ENCODE measurements at regions not wholly inside any gene's neighbourhood (a gene's known extent, or its start where the extent isn't known, plus 50 kb on each side); places are given as distances from the start of the nearest gene placed in this dataset.

DNA sequence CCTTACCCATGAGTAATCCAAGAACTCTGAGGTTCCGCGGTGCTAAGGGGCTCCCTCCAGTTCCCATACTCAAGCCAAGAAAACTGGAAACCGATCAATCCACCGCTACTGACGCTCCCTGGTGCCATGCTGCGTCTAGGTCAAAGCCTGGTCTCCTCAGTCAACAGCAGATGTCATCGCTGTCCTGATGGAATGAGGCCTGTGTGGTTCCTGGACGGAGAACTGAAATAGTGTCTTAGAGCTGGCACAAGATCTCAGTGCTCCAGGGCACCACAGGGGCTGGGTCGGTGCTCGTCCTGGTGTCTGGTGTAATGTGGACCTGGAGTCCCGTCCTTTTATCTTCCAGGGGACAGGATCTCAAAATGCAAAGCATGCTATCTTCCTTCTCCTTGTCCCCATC is 373.9 kb upstream of the CFAP20DC start:
- DNase-seq (ENCODE audit: low read depth in 1 of 2, low spot score in 1 of 2): no peak
- no peak overlapping the region for H3K4me3 ChIP-seq (replicated peaks; ENCODE audit: insufficient read depth, low read length)
- H3K27me3 ChIP-seq (ENCODE audit: insufficient read depth, poor library complexity, severe bottlenecking): peaks cover 3% of the 10 kb centered on the region
- no peak for TF ChIP-seq CTCF (IDR thresholded peaks at IDR 0.05; ENCODE audit: insufficient read depth, low read length)
- TF ChIP-seq POLR2AphosphoS5 (IDR thresholded peaks at IDR 0.05; ENCODE audit: low read depth): no peak
- TF ChIP-seq REST (IDR thresholded peaks at IDR 0.05; ENCODE audit: insufficient replicate concordance, low read depth): no peak
- no peak for TF ChIP-seq GABPA (IDR thresholded peaks at IDR 0.05; ENCODE audit: low read depth)
- no peak for TF ChIP-seq SPI1 (IDR thresholded peaks at IDR 0.05; ENCODE audit: borderline replicate concordance, low read depth)
- no peak overlapping the region for H3K27ac ChIP-seq (replicated peaks)

GRCh38 chr3:59422312-59422711 is 372.5 kb upstream of the CFAP20DC start:
- DNase-seq (ENCODE audit: low read depth in 1 of 2, low spot score in 1 of 2): no peak
- H3K27ac ChIP-seq (replicated peaks): no peak overlapping the region
- TF ChIP-seq GABPA (IDR thresholded peaks at IDR 0.05; ENCODE audit: low read depth) (no peak), POLR2AphosphoS5 (IDR thresholded peaks at IDR 0.05; ENCODE audit: low read depth) (no peak), CTCF (IDR thresholded peaks at IDR 0.05; ENCODE audit: insufficient read depth, low read length) (no peak), REST (IDR thresholded peaks at IDR 0.05; ENCODE audit: insufficient replicate concordance, low read depth) (no peak), SPI1 (IDR thresholded peaks at IDR 0.05; ENCODE audit: borderline replicate concordance, low read depth) (no peak)
- H3K27me3 ChIP-seq (ENCODE audit: insufficient read depth, poor library complexity, severe bottlenecking): no peaks in the 10 kb centered on the region
- no peak overlapping the region for H3K4me3 ChIP-seq (replicated peaks; ENCODE audit: insufficient read depth, low read length)

DNA sequence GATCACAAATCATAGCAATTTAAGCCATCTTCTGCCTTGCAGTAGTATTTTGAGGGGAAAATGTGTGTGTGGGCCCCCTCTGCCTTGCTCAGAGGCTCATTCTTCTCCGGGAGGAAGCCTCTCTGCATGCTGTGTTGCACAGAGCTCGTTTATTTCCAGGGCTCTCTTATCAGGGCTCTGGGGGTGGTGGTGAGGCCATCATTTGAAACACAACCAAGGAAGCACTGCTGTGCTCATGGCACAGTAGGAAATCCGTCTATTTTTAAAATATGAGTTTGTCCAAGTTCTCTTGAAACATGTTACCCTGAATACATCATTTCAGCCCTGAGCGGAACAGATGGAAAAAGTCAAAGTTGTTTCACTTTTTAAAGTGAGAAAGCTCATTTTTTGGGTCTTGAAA is 369.0 kb upstream of the CFAP20DC start:
- Histone ChIP-seq H3K27me3 (ENCODE audit: insufficient read depth, poor library complexity, severe bottlenecking) (no peaks in the 10 kb centered on the region), H3K27ac (replicated peaks) (no peak overlapping the region), H3K4me3 (replicated peaks; ENCODE audit: insufficient read depth, low read length) (no peak overlapping the region)
- TF ChIP-seq GABPA (IDR thresholded peaks at IDR 0.05; ENCODE audit: low read depth): no peak
- no peak for TF ChIP-seq SPI1 (IDR thresholded peaks at IDR 0.05; ENCODE audit: borderline replicate concordance, low read depth)
- no peak for TF ChIP-seq REST (IDR thresholded peaks at IDR 0.05; ENCODE audit: insufficient replicate concordance, low read depth)
- no peak for TF ChIP-seq POLR2AphosphoS5 (IDR thresholded peaks at IDR 0.05; ENCODE audit: low read depth)
- TF ChIP-seq CTCF (IDR thresholded peaks at IDR 0.05; ENCODE audit: insufficient read depth, low read length): no peak
- DNase-seq (ENCODE audit: low read depth in 1 of 2, low spot score in 1 of 2): no peak

Data from HL-60 (cell line).